Endothelial cell of umbilical vein (primary cell): ENCODE measurements at regions not wholly inside any gene's neighbourhood (a gene's known extent, or its start where the extent isn't known, plus 50 kb on each side); places are given as distances from the start of the nearest gene placed in this dataset.

ENCODE experiments used
- CTCF ChIP-seq, 2 donors: IDR thresholded peaks; 1 replicate in 1 of 2; 2 replicates in 1 of 2; pipeline ENCODE4 v1.5.1; 2011; ENCODE audit warnings: low read length in 2 of 2, mild to moderate bottlenecking in 2 of 2, moderate library complexity in 2 of 2, control low read depth in 1 of 2, inconsistent platforms in 1 of 2, low read depth in 1 of 2; ENCODE audit not compliant: insufficient read depth in 1 of 2; ENCODE audit errors: extremely low read depth in 1 of 2
- POLR2A ChIP-seq: IDR thresholded peaks from 2 replicates; pipeline ENCODE4 v1.6.1; 2012; ENCODE audit warnings: low read depth, mild to moderate bottlenecking, control low read depth, low read length
- POLR2AphosphoS5 ChIP-seq: IDR thresholded peaks from 2 replicates; pipeline ENCODE4 v1.6.1; 2012; ENCODE audit warnings: low read depth, mild to moderate bottlenecking, control low read depth, low read length, moderate library complexity; ENCODE audit not compliant: insufficient read depth

GRCh38 chr6:54747955-54748354 lies 98.6 kb upstream of the FAM83B start:
- no peak for TF ChIP-seq POLR2AphosphoS5
- TF ChIP-seq POLR2A: no peak
- no peak for TF ChIP-seq CTCF (IDR thresholded peaks at IDR 0.05; ENCODE audit: extremely low read depth in 1 of 2, insufficient read depth in 1 of 2, low read depth in 1 of 2, low read length in 2 of 2)
